Activated effector memory CD4-positive, alpha-beta T cell treated with Interleukin-2 at 50 U/mL for 16 hours (primary cell): ENCODE measurements at regions not wholly inside any gene's neighbourhood (a gene's known extent, or its start where the extent isn't known, plus 50 kb on each side); places are given as distances from the start of the nearest gene placed in this dataset.
"Not testable (repeated sequence)": the region's sequence is repeated elsewhere in the genome, so short reads cannot be mapped to it uniquely, and the experiment has no call there.

Source experiments
- DNase-seq: peaks from one replicate; pipeline ENCODE4 v3.0.0-alpha.2; 2020

DNA sequence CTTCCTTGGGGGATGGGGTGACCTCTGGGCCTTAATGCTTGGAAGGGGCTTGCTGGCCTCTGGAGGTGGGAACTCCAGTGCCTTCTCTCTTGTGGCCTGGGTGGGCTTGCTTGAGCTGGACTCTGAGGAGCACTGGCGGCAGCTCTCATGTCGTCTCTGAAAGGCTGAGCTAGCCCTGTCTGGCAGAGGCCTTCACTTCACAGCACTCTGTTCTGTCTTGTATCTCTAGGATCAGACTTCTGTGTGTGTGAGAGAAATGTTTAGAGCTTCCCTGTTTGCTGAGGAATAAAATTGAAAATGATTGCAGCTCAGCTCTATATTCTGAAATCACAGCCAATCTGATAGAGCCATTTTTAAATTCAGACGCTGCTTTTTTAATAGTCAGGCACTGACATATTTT lies 185.3 kb downstream of the KCNRG start:
- DNase-seq: no peak

DNA sequence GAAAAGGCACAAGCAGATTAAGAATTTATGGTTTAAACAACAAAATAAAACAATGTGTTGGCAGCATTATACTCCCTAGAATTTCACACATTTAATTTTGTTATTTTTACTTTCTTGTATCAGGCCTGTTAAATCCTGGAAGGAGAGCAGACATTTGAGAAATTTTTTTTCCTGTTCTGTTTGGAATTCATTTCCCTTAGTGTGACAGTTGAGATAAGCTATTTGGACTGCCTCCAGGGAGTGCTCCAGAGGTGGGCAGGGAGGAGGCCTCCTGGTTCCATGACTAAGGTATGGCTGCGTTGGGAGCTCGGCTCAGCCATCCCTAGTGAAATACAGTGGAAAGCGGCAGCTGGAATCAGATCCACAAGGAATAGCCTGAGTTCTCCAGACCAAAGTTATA lies 185.7 kb downstream of the KCNRG start:
- no peak for DNase-seq

DNA sequence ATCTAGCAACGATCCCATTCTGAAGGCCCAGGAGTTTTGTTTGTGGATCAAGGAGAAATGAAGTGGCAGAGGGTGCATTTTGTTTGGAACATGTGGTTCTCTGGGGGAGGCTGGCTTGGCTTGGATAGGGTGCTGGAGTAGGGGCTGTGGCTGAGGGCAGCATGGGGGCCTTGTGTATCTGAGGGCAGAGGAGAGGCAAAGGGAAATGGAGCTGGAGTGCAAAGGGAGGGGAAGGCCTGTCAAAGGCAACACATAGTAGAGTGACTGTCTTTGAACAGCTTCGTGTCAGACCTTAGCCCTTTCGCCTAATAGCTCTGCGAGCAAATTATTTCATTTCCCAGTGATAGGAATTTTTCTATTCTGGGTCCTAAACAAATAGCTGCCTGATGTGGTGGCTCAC lies 187.2 kb downstream of the KCNRG start:
- DNase-seq: no peak

DNA sequence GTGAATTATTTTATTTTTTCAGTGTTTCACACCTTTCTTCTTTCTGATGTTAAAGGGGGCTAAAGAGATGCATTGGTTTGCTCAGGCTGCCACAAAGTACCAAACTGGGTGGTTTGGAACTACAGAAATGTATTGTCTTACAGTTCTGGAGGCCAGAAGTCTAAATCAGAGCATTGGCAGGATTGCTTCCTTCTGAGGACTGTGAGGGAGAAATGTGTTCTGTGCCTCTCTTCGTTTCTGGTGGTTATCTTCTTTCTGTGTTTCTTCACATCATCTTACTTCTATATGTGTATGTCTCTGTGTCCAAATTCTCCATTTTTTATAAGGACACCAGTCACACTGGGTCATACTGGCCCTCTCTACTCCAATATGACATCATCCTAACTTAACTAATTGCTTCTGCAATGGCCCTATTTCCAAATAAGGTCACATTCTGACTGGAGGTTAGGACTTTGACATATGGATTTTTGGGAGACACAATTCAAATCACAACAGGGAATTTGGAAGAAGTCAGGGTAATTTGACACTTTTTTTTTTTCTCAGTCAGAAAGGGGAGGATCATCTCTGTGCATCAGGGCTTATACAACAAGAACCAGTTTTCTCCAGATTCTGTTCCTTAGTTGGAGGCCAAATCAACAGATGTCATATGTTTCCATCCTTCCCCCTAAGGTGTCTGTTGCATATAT lies 188.2 kb downstream of the KCNRG start:
- DNase-seq: no peak

DNA sequence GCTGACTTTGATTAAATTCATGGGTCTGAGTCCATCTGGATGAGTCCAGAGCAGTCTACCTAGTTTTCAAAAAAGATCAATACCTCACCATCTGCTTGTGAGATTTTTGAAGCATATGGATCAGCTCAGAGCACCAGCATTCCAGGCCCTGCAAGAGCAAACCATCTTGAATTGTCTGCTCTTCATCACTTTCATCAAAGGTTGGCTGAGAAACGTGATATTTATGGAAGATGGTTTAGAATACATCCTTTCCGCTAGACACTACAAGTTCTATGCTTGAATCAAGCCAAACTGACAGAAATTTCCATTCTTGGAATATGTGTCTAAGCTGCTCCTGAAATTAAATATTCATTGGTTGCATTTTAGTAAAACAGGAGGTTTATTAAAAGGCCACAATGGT lies 190.3 kb downstream of the KCNRG start:
- no peak for DNase-seq

DNA sequence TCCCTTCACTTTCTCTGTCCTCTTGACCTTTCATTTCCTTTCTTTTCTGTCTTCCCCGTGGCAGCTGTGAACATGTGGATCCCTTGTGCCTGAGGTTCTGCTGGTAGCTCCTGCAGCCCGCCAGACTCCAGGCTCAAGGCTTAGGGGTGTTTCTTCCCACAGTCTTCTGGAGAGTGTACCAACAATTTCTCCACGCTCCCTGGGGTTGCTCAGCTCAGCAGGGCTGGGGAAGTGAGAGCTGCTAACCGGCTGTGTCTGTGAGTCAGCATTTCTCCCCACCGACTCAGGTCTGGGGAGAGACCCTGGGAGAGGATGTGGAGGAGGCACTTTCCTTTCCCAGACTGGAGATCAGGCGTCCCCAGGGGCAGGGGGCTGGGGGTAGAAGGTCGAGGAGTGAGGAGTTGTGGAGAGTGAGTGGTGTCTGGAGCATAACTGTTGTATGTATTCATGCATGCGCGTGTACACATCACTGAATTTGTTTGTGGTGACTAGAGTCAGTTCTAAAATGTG lies 193.6 kb downstream of the KCNRG start:
- no peak for DNase-seq

DNA sequence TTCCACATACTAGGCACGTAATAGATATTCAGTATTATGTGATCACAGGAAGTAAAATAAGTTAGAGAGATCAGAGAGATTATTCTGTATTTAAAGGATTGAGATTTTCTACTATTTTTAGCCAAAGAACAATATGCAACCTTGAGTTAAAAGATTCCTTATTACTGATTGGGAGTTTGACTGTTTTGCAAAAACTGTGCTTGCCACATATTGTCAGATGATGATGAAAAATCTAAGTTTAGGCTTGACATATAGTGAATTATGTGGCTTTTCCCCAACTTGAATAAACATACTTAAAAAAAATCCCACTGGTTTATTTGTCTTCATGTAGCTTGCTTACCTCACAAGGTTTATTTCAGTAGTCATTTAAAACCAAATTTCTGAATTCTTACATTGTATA lies 194.4 kb downstream of the KCNRG start:
- DNase-seq: no peak

DNA sequence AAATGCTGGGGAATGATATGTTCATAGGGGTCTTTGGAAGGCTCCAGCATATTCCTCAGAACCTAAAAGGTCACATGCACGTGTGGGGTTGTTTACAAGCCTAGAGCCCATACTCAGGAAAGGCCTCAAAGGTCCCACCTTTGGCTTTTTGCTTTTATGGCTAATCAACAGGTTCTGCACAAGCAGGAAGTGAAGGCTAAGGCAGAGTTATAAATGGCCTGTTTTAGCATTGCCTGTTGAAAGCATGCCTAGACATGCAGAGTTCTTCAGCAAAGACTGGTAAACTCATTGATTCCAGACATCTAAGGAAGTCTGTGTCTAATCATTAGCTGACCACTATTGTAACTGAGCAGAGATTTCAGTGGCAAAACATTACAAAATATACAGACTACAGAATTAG lies 198.3 kb downstream of the KCNRG start:
- no peak for DNase-seq

DNA sequence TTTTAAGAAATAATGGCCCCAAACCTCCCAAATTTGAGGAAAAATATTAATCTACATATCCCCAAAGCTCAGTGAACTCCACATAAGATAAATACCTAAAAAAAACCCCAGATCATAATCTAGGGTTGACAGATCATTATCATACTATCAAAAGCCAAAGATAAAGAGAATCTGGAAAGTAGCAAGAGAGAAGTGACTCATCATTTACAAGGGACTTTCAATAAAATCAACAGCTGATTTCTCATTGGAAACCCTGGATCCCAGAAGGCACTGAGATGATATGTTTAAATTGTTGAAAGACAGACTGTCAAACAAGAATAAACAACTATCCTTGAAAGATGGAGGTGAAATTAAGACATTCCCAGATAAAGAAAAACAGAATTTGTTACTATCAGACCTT lies 199.3 kb downstream of the KCNRG start:
- DNase-seq: no peak

DNA sequence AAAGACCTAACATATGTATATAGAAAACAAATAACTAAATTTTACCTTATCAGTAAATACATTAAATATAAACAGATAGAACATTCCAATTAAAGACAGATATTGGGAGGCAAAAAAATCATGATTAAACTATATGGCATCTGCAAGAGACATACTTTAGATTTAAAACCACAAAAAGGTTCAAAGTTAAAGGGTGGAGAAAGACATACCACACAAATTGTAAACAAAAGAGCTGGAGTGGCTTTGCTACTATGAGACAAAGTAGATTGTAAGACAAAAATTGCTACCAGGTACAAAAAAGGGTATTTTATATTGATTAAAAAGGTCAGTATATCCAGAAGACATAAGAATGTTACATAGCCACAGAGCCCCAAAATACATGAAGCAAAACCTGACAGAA lies 200.2 kb downstream of the KCNRG start:
- DNase-seq: no peak

DNA sequence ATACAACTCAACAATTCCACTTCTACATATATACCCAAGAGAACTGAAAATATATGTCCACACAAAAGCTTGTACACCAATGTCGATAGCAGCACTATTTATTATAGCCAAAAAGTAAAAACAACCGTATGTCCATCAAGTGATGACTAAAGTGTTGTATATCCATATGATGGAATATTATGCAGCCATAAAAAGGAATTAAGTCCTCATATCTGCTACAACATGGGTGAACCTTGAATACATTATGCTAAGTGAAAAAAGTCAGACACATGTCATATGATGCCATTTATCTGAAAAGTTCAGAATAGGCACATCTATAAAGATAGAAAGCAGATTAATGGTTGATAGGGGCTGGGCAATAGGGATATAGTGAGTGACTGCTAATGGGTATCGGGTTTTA lies 204.5 kb downstream of the KCNRG start:
- no peak for DNase-seq

DNA sequence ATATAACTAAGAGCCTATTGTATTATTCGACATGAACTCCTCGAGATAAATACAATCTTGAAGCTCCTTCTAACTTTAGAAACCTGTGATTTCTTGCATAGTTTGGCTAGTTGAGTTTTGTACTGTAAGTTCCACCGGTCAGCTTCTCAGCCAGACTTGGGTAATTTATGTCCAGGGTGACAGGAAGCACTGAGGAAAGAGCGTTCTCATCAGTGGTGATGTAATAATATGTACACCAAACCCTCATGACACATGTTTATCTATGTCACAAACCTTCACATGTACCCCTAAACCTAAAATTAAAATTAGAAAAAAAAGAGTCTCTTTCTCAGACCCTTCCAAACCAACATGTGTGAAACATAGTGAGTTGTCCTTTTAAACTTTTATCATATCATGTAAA lies 205.7 kb downstream of the KCNRG start:
- no peak for DNase-seq

DNA sequence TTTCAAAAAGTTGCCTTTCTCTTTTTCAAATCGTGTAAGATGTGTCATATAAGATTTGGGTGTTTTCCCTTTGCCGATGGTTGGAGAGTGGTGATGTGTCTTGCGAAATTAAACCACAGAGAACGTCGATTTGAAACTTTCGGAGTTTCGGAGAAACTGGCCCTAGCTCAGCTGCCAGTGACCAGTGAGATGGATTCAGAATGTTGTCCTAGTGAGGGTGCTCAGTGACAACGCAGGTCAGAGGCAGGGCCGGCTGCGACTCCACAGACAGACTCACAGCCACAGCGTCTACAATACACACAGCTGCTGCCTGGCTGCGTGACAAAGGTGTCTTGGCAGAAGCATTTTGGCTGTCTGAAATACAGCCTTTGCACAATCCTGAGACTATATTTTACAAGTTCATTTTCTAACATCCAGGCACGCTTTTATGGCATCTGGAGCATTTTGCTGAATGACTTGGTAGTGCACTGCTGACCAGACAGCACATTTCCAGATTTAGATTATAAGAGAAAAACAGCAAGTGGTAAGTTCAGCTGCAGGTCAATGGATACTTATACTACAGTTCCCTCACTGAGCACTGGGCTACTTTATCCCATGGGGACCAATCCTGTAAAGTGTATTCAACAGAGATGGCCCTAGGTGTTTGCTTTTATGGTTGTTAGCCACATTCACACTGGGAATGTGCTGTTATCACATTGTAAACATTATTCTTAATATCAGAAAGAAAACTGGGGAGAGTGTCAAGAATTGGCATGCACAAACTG lies 207.5 kb downstream of the KCNRG start:
- DNase-seq: peak; percentile 20

DNA sequence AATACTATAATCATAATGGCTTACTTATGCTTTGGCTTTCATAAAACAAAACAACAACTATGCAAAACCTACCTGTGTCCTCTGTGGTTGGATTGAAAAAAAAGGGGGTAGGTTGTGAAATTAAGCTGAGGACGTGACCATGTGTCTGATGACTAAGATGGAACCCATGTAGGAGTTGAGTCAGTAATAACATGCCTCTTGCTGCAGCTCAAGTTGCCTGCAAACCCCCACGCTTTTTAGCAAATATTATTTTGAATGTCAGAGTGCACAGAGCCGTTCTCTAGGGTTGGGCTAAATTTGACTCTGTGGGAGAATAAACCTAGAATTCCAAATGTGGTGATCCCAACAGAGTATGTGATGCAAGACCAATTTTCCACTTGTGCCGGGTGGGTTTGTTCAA lies 209.3 kb downstream of the KCNRG start:
- no peak for DNase-seq

DNA sequence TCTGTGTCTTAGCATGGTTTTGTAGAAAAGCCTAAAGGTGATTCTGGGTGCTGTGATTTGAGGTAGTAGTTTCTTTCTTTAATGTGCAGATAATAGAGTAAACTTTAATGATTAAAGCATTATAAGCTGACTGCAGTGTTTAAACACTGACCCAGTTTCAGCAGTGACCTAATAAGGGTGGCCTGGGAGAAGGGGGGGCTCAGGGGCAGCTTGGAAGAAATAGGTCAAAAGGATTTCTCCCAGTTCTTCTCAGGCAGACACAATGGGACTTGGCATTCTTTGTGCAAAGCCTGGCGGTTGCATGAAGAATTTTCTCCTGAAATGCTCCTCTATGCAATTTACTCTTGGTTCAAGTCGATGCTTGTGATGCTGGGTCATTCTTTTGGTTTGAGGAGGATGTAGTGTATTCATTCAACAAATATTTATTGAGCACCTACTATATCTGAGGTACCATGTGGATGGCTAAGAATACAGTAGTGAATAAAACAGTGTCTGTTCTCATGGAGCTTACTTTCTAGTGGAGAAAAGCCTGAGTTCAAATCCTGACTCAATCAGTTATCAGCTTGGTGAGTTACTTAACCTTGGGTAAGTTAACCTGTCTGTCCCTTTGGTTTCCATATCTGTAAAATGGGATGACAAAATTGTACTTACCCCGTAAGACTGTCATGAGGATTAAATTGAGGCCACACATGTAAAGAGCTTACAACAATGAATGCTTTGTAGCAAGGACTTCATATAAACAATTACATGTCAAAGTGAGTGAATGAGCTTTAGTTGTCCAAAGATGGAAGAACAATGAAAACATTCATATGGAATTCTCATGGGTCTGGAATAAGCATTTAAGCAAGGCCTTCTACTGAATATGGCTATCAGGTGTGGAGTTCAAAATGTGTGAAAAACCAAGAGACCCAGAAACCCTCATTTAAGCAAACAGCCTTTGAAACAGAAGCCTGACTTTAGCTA lies 210.2 kb downstream of the KCNRG start:
- no peak for DNase-seq

DNA sequence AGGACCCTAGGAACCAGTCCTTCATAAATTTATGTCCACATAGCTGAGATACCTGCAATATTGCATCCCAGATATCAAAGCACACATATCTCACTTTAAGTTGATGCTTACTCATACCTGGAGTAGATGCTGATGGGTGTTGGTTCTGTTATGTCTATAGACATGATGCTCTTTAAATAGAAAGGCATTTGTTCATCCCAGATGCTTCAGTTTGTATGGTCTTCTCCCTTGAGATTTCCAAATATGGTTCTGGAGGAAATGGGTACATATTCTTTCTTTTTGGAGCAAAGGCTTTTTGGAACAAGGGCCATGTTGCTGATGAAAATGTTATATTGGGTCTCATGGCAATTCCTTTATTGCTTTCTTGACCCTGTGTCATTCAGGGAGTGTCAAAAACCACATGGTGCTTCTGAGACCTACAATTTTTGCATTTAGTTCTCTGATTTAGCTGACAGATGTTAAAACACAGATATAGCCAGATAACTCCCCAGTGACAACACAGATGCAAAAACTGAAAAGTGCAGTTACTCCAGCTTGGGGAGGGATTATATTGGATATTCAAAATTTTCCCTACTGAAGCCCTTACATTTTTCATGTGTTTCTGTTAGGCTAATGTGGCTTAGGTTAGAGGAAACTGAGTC lies 211.4 kb downstream of the KCNRG start:
- DNase-seq: no peak

DNA sequence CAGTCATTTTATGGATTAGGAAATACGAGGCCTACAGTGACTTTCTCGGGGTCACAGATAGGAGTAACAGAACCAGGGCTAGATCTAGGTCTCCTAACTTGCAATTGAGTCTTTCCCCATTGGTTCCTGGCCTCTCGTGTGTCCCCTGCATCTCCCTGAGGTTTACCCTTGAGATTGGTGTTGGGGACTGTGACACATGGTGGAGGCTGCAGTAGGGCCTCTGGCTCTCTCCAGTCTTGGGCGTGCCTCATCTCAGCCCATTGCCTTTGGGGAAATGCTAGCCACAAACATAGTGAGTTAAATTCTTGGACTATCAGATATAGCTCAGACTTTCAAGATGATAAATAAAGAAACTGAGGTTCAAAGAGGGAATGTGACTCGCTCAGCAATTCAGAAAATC lies 212.1 kb downstream of the KCNRG start:
- no peak for DNase-seq

DNA sequence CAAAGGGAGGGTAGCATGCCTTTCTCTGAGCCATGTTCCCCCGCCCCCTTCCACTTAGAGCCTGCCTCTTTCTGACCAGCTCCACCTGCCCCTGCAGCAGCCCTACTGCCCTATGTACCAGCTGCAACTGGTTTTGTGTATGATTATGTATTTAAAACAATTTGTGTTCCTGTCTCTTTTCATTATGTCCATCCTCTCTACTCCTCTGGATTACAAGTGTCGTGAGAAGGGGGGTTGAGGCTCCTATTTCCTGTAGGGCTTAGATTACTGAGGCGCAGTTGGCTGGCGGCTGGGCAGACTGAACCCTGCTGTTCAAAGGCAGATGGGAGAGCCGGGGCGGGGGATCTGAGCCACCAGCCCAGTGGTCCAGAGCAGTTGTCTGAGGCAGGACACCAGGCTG lies 213.3 kb downstream of the KCNRG start:
- DNase-seq: no peak

DNA sequence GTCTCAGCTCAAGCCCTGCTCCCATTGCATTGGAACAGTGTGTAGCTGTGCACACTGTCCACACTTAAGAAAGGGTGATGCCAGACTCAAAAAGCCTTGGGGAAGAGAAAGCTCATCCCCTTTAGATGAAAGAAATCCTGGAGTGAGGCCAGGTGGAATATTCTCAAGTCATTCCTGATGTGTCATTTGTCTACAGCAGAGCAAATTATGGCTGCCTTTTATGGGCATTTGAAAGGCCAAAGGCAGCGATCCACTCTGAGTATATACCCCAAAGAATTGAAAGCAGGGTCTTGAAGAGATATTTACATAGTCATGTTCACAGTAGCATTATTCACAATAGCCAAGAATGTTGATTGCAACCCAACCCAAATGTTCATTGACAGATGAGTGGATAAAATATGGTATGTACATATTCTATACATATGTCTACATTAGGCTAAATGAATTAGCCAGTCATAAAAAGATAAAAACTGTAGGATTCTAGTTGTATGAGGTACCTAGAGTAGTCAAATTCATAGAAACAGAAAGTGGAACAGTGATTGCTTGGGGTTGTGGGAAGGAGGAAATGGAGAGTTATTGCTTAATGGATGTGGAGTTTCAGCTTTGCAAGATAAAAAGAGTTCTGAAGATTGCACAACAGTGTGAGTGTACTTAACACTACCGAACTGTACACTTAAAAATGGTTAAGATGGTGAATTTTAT lies 214.9 kb downstream of the KCNRG start:
- no peak for DNase-seq

DNA sequence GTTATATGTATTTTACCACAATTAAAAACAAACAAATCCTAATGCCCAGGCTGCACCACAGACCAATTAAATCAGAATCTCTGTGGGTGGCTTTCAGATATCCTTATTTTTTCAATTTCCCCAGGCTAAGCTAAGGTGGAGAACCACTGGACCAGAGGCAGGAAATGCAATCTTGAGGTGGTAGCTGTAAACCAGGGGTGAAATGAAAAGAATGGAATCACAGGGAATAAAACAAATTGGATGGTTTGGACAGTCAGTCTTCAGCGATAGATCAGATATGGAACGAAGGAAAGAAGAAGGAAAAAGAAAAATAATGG lies 215.4 kb downstream of the KCNRG start:
- no peak for DNase-seq

DNA sequence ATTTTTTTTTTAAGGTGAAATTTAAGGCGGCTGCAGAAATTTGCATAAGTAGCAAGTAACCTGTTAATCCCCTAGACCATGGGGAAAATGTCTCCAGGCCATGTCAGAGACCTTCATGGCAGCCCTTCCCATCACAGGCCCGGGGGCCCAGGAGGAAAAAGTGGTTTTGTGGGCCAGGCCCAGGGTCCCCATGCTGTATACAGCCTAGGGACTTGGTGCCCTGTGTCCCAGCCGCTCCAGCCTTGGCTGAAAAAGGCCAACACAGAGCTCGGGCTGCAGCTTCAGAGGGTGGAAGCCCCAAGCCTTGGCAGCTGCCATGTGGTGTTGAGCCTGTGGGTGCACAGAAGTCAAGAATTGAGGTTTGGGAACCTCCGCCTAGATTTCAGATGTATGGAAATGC lies 218.3 kb downstream of the KCNRG start:
- DNase-seq: not testable (repeated sequence)

DNA sequence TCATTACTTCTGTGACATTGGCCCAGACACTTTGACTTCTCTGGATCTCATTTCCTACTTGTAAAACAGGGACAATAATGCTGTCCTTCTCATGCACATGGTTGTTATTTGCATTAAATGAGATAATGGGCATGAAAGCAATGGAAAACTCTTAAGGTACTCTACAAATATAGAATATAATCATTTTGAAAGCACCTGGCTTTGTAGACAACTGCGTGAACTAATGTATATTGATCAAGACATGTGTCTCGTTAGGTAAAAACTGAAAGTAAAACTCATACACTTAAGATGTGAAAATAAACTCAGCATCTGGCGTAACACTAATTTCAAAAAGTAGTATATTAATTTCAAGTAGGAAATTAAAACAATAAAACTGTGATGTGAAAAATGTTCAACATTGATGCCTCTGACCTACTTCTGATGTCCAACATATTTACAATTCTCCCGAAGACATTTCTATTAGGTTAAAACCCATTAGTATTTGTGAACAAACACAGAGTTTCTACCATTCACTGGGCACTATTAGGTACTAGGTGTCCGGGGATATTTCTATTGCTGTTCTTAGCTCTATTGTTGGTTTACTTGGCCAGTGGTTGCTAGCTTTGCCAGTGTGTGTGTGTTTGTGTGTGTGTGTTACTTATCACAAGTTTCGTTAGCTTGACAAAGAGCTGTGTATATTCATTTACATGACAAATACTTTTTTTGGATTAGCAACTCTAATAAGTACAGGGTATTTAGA lies 220.5 kb downstream of the KCNRG start:
- no peak for DNase-seq
